C4-2B (cell line): ENCODE measurements at regions not wholly inside any gene's neighbourhood (a gene's known extent, or its start where the extent isn't known, plus 50 kb on each side); places are given as distances from the start of the nearest gene placed in this dataset.

Source experiments
- ZFX ChIP-seq: fragments of 450-650 bp; IDR thresholded peaks from 2 replicates; pipeline ENCODE4 v1.6.1; 2017
- TF ChIP-seq, protein P1 (sequence below): fragments of 450-650 bp; conservative IDR thresholded peaks from 2 replicates; pipeline ENCODE4 v1.5.1; 2017; ENCODE audit warnings: mild to moderate bottlenecking

DNA sequence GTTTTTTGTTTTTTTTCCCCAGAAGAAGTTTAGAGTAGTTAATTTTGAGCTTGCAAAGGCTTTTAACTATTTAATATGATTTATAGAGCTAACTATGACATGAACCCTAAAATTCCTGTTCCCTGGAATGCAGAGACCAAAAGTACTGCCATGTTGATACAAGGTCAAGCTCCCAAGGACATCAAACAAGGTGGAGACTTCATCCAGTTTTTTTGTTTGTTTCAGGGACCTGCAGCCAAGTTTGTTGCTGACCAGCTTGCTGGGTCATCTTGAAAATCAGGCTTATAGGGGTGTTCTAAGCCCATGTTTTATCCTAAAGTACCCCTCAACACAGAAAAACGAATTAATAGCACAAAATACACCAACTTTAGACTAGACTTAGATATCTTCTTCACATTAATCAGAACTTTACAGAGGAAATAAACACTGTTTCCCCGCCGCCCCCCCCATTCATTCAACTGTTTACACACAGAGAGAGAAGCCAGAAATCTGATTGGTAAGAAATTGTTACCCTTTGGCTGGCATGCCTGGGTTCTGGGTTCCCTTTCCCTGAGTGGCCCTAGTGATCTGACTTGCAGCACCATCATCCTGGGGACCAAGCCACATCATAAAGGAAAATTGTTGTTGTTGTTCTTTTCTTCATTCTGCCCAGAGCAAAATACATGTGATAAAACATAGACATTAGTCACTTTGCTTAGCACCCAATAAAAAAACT, 860.5 kb downstream of the CCSER2 start:
- TF ChIP-seq, protein P1, sequence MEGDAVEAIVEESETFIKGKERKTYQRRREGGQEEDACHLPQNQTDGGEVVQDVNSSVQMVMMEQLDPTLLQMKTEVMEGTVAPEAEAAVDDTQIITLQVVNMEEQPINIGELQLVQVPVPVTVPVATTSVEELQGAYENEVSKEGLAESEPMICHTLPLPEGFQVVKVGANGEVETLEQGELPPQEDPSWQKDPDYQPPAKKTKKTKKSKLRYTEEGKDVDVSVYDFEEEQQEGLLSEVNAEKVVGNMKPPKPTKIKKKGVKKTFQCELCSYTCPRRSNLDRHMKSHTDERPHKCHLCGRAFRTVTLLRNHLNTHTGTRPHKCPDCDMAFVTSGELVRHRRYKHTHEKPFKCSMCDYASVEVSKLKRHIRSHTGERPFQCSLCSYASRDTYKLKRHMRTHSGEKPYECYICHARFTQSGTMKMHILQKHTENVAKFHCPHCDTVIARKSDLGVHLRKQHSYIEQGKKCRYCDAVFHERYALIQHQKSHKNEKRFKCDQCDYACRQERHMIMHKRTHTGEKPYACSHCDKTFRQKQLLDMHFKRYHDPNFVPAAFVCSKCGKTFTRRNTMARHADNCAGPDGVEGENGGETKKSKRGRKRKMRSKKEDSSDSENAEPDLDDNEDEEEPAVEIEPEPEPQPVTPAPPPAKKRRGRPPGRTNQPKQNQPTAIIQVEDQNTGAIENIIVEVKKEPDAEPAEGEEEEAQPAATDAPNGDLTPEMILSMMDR = no peak
- TF ChIP-seq ZFX = no peak
